GM18868 (cell line): ENCODE measurements at regions not wholly inside any gene's neighbourhood (a gene's known extent, or its start where the extent isn't known, plus 50 kb on each side); places are given as distances from the start of the nearest gene placed in this dataset.
"Not testable (repeated sequence)": the region's sequence is repeated elsewhere in the genome, so short reads cannot be mapped to it uniquely, and the experiment has no call there.

Experiments
- ATAC-seq: cut with Tn5 transposase; IDR thresholded peaks from one replicate; pipeline ENCODE4 v1.9.1; 2021; ENCODE audit warnings: mild to moderate bottlenecking, moderate library complexity; ENCODE audit not compliant: unreplicated experiment

DNA sequence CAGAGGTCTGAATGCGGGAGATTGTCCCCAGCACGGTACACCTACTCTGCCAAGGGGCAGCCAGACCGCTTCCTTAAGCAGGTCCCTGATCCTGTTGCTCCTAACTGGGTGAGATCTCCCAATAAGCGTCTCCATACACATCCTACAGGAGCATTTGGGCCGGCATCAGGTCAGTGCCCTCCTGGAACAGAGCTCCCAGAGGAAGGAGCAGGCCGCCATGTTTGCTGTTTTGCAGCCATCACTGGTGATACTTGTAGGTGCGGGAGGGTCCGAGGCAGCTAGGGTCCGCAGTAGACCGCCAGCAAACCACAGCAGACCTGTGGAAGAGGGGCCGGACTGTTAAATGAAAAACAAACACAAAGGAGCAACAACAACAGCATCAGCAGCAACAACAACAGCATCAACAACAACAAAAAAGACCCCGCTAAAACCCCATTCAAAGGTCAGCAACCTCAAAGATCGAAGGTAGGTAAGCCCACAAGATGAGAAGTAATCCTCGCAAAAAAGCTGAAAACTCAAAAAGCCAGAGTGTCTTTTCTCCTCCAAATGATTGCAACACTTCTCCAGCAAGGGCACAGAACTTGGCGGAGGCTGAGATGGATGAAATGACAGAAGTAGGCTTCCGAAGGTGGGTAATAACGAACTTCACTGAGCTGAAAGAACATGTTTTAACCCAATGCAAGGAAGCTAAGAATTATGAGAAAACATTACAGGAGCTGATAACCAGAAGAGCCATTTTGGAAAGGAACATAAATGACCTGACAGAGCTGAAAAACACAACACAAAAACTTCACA lies 79.0 kb upstream of the CDH7 start:
- no peak for ATAC-seq

DNA sequence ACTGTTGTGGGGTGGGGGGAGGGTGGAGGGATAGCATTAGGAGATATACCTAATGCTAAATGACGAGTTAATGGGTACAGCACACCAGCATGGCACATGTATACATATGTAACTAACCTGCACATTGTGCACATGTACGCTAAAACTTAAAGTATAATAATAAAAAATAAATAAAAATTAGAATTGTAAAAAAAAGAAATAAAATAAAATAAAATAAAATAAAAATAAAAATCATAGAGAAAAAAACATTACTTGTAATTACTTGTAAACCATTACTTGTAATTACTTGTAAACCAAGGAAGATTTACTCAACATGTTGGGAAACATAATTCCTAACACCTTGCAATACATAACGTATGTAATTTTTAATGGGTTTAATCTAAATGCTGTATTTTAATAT lies 80.7 kb upstream of the CDH7 start:
- not testable (repeated sequence) for ATAC-seq

DNA sequence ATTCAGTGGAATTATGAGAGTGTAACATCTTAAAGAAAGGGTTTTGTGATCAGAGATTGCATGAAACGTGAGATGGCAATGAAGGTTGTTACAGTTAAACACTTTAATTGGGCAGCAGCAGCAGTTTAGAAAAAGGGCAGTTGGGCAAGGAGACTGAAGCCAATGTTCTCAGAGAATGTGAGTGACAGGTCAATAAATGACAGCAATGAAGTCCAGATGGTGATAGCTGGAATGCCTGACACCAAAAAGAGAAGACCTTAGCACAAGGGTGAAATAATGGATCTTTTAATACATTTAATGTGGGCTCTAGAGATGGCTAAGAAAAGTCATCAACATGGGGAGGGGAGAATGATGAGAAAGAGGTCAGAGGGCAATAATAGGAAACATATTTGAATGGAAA lies 89.4 kb upstream of the CDH7 start:
- no peak for ATAC-seq

DNA sequence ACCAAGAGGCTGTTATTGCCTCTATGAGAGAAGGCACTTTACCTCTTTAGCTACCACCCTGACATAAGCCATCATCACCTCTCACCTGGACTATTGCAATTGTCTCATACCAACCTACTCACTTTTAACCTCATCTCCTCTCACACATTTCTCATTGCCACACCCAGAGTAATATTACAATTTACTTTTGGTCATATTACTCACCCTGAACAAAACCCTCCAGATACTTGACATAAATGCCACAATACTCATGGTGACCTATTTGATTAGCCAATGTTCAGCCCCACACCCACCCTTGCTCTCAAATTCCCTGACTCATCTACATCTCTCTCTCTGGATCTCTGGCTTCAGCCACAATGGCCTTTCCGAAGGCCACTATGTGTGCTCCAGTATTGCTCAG lies 90.9 kb upstream of the CDH7 start:
- no peak for ATAC-seq

DNA sequence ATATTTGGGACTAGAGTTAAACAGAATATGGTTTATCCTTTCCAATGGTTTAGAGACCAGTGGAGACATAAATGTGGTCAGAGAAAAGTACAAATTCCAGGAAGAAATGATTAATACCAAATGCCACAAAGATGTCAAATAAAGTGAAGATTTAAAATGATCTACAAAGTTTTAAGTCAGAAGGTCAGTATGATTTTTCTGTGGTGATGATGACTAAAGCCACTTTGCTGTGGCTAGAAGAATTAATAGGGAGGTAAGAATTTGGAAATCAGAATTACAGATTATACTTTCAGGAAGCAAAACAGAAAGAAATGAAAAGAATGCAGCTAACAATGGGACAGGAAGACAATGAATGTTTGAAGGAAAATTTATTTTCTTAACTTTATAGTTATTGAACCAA lies 91.5 kb upstream of the CDH7 start:
- ATAC-seq, result no peak

DNA sequence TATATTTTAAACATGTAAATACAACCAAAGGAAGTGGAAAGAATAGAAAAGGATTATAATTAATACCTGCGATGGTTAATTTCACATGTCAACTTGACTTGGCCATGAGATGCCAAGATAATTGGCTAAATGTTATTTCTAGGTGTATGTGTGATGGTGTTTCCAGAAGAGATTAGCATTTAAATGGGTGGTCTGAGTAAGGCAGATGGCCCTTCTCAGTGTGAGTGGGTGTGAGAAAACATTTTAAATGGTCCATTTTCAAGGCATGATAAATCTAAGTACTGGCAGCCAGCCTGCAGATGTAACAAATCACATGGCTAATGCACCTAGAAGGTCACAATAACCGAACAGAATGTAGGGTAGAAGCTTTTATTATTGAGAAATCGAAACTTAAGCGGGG lies 99.6 kb upstream of the CDH7 start:
- ATAC-seq, result no peak

DNA sequence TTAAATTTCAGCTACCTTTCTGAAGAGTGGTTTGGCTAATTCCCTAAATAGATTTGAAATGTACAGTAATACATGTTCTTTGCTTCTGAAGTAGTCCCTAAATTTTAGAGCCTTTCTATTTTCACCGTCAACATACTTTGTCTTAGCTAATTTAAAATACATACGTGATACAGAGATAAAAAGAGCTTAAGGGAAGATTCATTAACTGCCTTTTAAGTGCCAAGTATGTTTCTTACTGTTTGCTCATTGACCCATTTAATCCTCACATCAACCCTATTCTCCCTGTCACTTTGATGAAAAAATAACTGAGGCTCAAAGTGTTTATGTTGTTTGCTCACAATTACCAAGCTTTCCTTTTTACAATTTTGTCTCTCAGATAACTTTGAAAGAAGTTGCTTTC lies 118.6 kb upstream of the CDH7 start:
- ATAC-seq, result no peak

DNA sequence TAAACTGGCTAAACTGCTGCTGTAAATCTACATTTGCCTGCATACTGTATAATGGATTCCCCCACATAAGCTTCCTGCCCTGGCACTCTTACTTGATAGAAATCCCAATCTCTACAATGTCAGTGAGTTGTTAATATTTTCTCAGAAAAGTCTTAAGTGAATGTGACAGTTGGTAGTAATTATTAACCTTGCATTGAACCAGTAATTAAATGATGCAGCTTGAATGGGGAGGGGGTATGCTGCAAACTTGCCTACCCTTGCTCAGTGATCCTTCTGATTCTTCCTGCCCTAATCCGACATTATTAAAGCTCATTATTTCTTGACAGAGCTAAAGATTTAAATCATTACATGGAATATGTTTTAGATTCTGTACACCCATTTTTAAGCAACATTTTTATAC lies 119.0 kb upstream of the CDH7 start:
- ATAC-seq, result no peak

DNA sequence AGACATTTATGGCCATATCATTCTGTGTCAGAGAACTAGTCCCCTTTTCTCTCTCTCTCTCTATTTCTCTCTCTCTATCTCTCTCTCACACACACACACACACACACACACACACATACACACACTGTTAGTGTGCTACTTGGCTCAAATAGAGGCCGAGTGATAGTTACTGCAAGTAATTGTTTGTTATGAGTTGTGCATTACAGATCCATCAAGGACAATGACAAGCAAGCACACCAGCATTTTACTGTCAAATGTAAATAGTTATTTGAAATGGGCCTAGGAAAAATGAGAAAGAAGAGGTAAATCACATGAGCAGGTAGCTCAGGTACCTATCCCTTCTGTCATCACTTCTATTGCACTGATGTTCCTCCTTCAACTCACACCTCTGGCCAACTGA lies 122.4 kb upstream of the CDH7 start:
- ATAC-seq, result no peak

DNA sequence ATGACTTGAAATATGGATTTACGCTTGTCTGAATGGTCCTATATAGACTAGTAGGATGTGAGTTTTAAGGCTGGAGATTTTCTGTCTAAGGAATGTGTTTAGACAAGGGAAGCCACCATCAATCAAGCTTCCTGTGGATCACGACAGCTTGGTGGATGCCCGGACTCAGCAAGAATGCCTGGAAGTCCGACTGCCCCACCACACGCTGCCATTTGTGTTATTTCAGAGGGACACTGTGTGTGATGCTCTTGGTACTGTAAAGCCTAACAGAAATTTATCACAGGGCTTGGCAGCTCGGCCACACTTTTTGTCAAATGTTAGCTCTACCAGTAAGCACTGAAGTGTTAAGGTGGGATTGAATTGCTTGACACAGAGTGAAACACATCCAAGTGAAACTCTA lies 127.1 kb upstream of the CDH7 start:
- ATAC-seq, result no peak

DNA sequence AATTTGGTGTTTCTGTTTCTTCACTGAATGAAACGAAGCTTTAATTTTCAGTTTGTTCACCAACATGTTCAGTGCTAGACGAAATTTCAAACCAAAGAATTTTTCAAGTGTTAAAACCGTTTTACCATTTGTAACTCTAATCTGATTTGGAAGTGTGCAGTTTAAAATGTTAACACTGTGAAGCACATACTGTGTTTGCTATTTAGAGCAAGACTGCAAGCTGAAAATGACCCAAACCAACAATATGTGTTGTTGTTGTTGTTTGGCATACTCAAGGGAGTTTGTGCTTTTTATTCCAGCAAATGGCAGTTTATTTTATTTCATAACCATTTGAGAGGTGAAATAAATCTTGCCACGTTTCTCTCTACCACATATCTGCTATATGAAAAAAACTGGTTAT lies 128.4 kb upstream of the CDH7 start:
- no peak for ATAC-seq

DNA sequence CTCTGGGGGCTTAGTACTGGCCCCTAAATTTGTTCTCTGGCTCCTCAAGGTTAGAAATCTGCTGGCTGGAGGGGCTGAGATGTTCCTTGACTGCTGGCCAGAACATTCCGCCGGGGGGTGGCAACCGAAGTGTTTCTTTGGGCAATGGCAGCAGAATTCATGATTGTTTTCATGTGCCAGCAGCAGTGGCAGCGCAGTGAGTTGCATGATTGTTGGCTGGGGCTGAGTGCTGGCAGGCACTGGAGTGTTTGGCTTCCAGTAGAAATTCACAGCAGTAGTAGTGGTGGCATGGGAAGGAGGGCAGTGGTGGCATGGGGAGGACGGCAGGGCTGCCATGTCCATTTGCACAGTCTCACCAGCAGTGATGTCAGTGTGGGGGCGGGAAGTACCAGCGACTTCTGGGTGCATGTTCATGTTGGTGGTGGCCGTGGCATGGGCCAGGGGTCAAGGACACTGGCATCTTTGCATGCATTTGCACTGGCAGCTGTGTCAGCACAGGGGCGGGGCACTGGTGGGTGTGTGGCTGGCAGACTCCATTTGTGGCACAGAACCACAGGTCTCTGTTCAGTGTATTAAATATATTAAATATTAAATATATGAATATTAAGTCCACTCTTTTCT lies 130.6 kb upstream of the CDH7 start:
- no peak for ATAC-seq

DNA sequence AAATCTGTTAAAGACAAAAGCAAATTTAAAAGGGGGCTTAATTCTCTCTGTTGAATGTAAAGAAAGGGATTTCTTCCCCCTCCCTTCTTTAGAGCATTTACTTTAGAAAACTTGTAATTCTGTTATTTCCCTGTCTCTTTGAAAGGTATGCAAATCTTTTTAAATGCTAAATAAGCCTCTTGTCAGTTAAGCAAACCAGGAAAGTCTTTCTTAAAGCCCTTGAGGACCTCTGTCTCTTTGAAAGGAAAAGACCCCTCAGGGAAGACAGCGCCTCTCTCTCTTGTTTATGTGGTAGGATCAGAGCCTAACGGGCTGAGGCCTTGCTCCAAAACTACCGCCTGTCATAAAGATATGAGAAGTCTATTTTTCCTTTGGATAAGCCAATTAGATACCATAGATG lies 139.9 kb upstream of the CDH7 start:
- ATAC-seq, result no peak

DNA sequence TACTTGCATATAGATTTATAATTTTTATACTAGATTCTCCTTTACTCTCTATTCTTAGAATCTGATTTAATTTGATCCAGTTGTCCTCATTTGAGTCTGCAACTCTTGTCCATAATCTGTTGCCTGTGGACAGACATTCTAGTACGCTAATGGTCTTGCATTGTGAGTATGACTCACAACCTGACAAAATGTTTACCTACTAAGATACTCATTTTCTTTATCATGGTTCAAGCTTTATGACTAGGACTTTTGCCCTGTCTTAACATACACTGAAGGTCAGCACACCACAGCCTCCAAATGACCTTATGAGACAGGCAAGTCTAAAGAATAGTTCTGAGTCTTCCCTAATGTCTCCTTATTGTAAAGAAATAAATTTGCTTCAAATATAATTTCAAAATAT lies 142.3 kb upstream of the CDH7 start:
- no peak for ATAC-seq

DNA sequence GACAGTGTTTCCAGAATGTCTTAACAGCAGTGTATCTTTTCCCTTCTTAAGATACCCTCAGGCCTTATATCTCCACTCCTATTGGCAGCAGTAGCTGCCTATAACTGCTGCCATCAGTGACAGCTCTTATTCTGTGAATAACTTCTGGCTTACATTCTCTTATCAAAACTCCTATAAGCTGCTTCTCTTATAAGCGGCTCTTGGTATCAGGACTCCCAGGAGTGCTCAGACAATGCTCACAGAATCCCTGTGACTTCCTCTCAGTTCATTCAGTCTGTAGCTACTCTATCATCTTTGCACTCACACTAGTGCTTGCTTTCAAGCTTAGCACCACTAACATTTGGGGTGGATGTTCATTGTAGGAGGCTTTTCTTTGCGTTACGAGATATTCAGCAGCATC lies 143.7 kb upstream of the CDH7 start:
- no peak for ATAC-seq

DNA sequence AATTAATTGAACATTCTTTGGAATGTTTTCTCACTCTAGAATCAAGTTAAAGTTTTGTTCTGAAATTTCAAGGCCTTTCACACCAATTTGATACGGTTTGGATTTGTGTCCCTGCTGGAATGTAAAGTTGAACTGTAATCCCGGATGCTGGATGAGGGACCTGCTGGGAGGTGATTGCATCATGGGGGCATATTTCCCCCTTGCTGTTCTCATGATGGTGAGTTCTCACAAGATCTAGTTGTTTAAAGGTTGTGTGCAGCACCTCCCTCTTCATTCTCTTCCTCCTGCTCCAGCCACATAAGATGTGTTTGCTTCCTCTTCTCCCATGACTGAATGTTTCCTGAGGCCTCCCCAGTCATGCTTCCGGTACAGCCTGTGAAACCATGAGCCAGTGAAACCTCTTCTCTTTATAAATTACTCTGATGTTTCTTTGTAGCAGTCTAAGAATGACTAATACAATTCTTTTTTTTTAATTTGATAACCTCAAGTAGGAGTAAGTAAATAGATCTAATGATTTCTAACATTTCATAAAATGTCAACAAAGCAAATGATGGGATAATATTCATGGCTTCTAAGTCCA lies 144.2 kb upstream of the CDH7 start:
- ATAC-seq, result no peak

DNA sequence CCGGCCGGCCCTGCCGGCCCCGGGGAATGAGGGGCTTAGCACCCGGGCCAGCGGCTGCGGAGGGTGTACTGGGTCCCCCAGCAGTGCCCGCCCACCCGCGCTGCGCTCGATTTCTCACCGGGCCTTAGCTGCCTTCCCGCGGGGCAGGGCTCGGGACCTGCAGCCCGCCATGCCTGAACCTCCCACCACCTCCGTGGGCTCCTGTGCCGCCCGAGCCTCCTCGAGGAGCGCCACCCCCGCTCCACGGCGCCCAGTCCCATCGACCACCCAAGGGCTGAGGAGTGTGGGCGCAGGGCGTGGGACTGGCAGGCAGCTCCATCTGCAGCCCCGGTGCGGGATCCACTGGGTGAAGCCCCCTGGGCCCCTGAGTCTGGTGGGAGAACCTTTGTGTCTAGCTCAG lies 145.5 kb upstream of the CDH7 start:
- not testable (repeated sequence) for ATAC-seq

DNA sequence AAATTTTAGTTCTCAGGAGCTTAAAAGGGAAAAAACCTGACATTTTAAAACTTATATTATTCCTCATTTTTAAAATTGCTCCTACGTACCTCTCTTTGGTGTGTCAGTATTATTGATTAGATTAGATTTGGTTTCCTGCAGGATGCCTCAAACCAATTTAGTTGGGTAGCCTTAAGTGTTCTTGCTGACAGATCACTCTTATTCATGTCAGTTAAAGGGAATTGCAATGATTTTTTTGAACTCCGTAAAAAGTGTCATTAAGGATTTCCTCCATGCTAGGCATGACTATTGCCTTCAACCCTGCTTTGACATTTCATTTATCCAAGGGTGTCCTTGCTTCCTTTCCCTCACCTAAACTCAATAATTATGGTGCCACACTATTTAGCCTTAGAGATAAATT lies 149.0 kb upstream of the CDH7 start:
- no peak for ATAC-seq

DNA sequence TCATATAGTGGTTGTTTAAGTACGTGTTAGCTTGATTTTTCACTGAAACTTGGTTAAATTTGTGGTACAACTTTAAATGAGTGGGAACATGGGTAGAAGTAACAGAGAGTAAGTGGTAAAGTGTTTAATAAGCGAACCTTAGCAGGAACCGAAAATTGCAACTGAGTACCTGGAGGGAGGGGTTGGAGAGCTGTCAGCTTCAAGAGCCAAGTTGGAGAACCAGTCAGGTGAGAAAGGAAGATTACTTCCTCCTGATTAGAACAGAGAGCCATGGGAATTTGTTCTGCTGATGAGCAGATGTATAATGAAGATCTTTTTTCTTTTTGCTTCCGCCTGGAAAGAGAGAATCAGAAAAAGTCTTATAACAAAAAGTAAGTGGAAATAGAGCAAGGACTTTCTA lies 158.4 kb upstream of the CDH7 start:
- ATAC-seq, result no peak

DNA sequence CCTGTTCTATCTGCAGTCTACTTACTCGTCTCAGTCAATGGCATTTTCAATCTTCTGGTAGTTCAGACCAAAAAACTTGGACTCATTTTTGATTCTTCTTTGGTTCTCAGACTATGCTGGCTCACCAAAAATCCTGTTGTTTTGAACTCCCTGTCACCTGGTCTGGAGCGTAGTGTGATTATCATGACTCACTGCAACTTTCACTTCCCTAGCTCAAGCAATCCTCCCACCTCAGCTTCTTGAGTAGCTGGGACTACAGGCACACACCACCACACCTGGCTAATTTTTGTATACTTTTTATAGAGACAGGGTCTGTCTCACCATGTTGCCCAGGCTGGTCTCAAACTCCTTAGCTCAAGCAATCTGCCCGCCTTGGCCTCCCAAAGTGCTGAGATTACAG lies 163.3 kb upstream of the CDH7 start:
- peak; percentile 67 for ATAC-seq

DNA sequence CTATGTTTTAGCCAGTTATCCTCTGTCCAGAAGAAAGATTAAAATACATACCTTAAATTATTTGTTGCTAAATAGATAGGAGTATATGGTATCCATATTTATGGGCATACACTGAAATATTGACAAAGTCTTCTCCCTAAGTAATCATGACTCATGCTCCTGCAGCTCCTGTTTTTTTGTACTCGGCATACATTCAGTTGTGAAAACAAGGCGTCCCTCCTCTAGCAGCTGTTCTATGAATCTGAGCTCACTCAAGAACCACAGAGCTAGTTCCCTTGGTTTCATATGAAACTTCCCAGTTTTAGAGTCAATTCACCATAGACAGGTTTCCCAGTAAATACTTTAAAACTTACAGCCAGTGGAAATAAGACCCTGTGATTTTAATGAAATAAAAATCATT lies 168.7 kb upstream of the CDH7 start:
- ATAC-seq, result not testable (repeated sequence)

DNA sequence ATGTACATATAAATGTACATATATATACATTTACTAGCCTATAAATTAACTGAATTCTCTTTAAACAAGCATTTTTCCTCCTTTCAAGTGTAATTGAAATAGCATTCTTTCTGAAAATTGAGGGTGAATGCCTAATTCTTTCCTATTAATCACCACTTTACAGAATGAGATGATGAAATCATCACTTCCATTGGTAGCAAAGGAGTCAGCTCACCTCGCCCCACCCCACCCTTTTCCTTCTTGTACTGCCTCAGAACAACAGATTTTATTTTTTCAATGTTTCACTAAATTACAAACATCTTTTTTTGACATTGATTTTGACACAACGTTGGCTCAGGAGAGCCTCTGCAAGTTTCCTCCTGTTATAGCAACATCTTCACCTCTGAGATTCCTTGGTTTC lies 181.9 kb upstream of the CDH7 start:
- no peak for ATAC-seq

DNA sequence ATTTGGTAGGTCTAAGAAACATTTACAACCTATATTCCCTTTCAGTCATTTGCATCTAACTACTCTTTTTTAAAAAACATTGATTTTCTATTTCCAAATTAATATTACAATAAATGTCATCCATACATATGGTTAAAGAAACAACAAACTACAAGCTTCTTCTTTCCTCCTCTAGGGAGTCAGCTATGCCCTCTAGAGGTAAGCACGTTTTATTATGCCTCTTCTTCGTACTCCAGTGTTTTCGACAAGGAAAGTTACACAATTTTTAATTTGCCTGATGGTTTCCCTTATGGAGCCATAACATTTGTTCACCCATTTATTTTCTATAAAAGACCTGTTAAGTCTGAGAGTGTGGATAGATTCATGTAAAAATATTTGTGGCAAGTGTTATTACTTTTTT lies 183.4 kb upstream of the CDH7 start:
- ATAC-seq, result no peak
